Osteoblast (primary cell): ENCODE measurements at regions not wholly inside any gene's neighbourhood (a gene's known extent, or its start where the extent isn't known, plus 50 kb on each side); places are given as distances from the start of the nearest gene placed in this dataset.

ENCODE experiments used
- DNase-seq: peaks from one replicate; pipeline ENCODE4 v3.0.0; 2011; ENCODE audit warnings: low spot score, mixed read lengths; ENCODE audit not compliant: insufficient read length; ENCODE audit errors: missing footprints
- H2AFZ ChIP-seq: 2 replicates; pipeline ENCODE4 v1.6.0; 2011; ENCODE audit warnings: mild to moderate bottlenecking, low read length
- H3K27ac ChIP-seq: 2 replicates; pipeline ENCODE4 v1.5.1; 2011; ENCODE audit warnings: mild to moderate bottlenecking, low read depth, low read length, moderate library complexity
- H3K27me3 ChIP-seq: 2 replicates; pipeline ENCODE4 v1.6.0; 2012; ENCODE audit warnings: mild to moderate bottlenecking, control low read depth, inconsistent platforms, low read length, moderate library complexity; ENCODE audit not compliant: insufficient read depth
- H3K36me3 ChIP-seq: 2 replicates; pipeline ENCODE4 v1.5.1; 2011; ENCODE audit warnings: mild to moderate bottlenecking, low read length, control low read depth, moderate library complexity; ENCODE audit not compliant: insufficient read depth
- H3K4me1 ChIP-seq: 2 replicates; pipeline ENCODE4 v1.5.1; 2011; ENCODE audit warnings: mild to moderate bottlenecking, low read length, control low read depth, moderate library complexity; ENCODE audit not compliant: insufficient read depth
- H3K4me2 ChIP-seq: 2 replicates; pipeline ENCODE4 v1.6.0; 2011; ENCODE audit warnings: mild to moderate bottlenecking, low read length; ENCODE audit not compliant: insufficient read depth
- H3K4me3 ChIP-seq: fragments of 200-600 bp; sonication (generic); 3 replicates; pipeline ENCODE4 v1.5.1; 2012; ENCODE audit warnings: mild to moderate bottlenecking, low read length, inconsistent platforms; ENCODE audit not compliant: insufficient read depth
- H3K79me2 ChIP-seq: 2 replicates; pipeline ENCODE4 v1.6.0; 2012; ENCODE audit warnings: mild to moderate bottlenecking, low read length, control low read depth, inconsistent platforms; ENCODE audit not compliant: insufficient read depth
- H3K9me3 ChIP-seq: 2 replicates; pipeline ENCODE4 v1.5.1; 2011; ENCODE audit warnings: low read depth, low read length, control low read depth
- H4K20me1 ChIP-seq: 2 replicates; pipeline ENCODE4 v1.6.0; 2012; ENCODE audit warnings: mild to moderate bottlenecking, low read length, control low read depth; ENCODE audit not compliant: insufficient read depth
- TF ChIP-seq, protein P1 (sequence below): IDR thresholded peaks from 2 replicates; pipeline ENCODE4 v1.5.1; 2011; ENCODE audit warnings: mild to moderate bottlenecking, low read depth, low read length, moderate library complexity; ENCODE audit errors: extremely low read depth

DNA sequence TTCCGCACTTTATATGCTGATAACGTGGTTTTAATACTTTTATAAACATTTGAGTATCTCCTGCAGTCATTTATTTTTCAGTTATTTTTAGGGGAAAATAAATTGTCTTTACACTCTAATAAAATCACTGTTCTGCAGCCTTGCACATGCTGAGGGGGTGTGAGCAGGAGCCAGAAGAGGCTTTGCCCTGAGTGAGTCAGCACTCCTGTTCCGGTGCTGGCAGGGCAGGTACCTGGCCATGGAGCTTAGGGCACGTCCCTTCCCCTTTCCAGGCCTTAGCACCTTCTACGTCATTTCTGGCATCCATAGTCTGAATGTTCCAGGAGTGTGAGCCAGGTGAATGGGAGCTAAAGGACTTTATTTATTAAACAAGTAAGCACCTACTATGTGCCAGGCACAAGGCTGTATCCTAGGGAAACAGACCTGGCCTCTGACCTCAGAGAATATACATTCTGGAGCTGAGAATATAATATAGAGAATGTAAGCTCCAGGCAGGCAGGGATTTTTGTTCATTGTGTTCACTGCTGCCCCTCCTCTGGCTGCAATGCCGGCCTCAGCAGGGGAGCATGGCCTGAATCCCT lies 402.9 kb downstream of the PTPRU start:
- no peaks in the 10 kb centered on the region for H3K9me3 ChIP-seq
- peaks cover 8% of the 10 kb centered on the region for H3K4me1 ChIP-seq
- TF ChIP-seq, protein P1, sequence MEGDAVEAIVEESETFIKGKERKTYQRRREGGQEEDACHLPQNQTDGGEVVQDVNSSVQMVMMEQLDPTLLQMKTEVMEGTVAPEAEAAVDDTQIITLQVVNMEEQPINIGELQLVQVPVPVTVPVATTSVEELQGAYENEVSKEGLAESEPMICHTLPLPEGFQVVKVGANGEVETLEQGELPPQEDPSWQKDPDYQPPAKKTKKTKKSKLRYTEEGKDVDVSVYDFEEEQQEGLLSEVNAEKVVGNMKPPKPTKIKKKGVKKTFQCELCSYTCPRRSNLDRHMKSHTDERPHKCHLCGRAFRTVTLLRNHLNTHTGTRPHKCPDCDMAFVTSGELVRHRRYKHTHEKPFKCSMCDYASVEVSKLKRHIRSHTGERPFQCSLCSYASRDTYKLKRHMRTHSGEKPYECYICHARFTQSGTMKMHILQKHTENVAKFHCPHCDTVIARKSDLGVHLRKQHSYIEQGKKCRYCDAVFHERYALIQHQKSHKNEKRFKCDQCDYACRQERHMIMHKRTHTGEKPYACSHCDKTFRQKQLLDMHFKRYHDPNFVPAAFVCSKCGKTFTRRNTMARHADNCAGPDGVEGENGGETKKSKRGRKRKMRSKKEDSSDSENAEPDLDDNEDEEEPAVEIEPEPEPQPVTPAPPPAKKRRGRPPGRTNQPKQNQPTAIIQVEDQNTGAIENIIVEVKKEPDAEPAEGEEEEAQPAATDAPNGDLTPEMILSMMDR = no peak
- no peaks in the 10 kb centered on the region for H3K27me3 ChIP-seq
- no peak overlapping the region for H2AFZ ChIP-seq
- no peaks in the 10 kb centered on the region for H3K79me2 ChIP-seq
- DNase-seq = no peak
- H4K20me1 ChIP-seq = no peaks in the 10 kb centered on the region
- H3K4me3 ChIP-seq = no peak overlapping the region
- H3K27ac ChIP-seq = no peak overlapping the region
- H3K36me3 ChIP-seq = no peaks in the 10 kb centered on the region
- no peak overlapping the region for H3K4me2 ChIP-seq

DNA sequence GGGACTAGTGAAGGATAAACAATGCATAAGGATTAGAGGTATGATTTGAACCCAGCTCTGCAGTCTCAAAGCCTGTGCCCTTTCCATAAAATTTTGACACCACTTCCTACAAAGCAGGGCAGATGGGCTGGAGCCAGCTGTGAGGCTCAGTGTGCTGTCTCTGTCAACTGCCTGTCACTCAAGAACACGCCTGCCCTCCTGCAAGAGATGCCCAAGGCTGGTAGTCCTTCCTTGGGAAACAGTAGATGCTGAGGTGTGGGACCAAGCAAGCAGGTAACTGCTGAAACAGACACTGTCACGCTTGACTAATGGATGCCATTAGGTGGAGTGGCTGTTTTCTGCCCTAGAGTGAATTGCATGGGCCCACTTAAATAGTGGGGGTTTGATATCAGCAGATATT lies 402.0 kb downstream of the PTPRU start:
- H2AFZ ChIP-seq = no peak overlapping the region
- H3K4me2 ChIP-seq = no peak overlapping the region
- H3K27ac ChIP-seq = no peak overlapping the region
- no peaks in the 10 kb centered on the region for H4K20me1 ChIP-seq
- no peaks in the 10 kb centered on the region for H3K79me2 ChIP-seq
- no peaks in the 10 kb centered on the region for H3K27me3 ChIP-seq
- H3K4me3 ChIP-seq = no peak overlapping the region
- no peaks in the 10 kb centered on the region for H3K9me3 ChIP-seq
- no peaks in the 10 kb centered on the region for H3K36me3 ChIP-seq
- peaks cover 8% of the 10 kb centered on the region for H3K4me1 ChIP-seq
- TF ChIP-seq, protein P1 = no peak
- no peak for DNase-seq

DNA sequence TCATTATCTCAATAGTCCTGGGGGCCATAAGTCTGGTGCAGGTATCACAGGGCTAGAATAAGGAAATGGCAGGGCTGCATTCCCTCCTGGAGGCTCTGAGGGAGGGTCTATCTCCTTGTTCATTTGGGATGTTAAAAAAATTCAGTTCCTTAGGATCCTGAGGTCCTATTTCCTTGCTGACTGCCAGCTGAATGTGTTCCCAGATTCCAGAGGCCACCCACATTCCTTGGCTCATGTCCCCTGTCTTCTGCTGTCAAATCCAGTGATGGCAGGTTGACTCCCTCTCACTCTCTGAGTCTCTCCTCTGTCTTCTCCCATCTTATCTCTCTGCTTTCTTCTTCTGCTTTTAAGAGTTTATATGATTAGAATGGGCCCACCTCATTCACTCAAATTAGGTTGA lies 400.6 kb downstream of the PTPRU start:
- no peak for DNase-seq
- H3K4me2 ChIP-seq = no peak overlapping the region
- peaks cover 8% of the 10 kb centered on the region for H3K4me1 ChIP-seq
- no peaks in the 10 kb centered on the region for H4K20me1 ChIP-seq
- no peaks in the 10 kb centered on the region for H3K36me3 ChIP-seq
- H3K27me3 ChIP-seq = no peaks in the 10 kb centered on the region
- no peaks in the 10 kb centered on the region for H3K79me2 ChIP-seq
- TF ChIP-seq, protein P1 = no peak
- no peak overlapping the region for H2AFZ ChIP-seq
- H3K4me3 ChIP-seq = no peak overlapping the region
- H3K27ac ChIP-seq = no peak overlapping the region
- no peaks in the 10 kb centered on the region for H3K9me3 ChIP-seq

DNA sequence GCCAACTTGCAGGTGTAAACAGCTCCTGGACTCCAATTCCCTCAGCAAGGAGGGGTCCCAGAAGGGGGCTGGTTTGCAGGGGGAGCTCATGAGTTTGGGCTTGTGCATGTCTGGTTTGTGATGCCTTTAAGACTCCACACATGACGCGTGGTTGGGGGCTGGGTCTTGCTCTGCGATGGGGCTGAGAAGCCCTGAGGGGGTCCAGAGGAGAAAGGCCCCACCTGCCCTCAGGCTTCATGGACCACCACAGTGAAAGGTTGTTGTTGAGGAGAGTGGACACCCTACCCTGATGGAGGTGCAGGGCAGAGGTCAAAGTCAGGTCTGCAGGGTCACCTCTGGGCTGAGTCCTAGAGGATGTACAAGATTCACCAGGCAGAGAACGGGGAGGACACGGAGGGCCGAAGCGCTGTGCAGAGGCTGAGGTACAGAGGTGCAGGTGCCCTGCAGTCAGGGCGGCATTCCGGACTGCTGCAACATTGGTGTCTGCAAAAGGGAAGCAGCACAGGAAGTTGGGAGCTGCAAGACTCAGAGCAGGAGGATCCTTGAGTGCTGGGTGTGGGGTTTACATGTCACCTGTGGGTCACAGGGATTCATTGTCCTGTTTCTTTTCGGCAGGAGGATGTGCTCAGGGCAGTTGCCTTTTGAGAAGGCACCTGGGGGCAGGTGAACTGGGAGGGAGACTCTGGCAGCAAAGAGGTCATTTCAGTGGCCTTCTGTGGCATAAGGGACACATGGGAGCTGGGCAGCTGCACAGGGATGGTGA lies 399.4 kb downstream of the PTPRU start:
- Histone ChIP-seq H2AFZ (no peak overlapping the region), H3K4me2 (no peak overlapping the region), H4K20me1 (no peaks in the 10 kb centered on the region), H3K27ac (no peak overlapping the region), H3K79me2 (no peaks in the 10 kb centered on the region), H3K4me1 (peaks cover 13% of the 10 kb centered on the region), H3K4me3 (no peak overlapping the region), H3K27me3 (no peaks in the 10 kb centered on the region), H3K36me3 (no peaks in the 10 kb centered on the region), H3K9me3 (no peaks in the 10 kb centered on the region)
- TF ChIP-seq, protein P1 = no peak
- no peak for DNase-seq
